Kidney (tissue), 13 donors: ENCODE measurements at regions not wholly inside any gene's neighbourhood (a gene's known extent, or its start where the extent isn't known, plus 50 kb on each side); places are given as distances from the start of the nearest gene placed in this dataset.
"Not testable (repeated sequence)": the region's sequence is repeated elsewhere in the genome, so short reads cannot be mapped to it uniquely, and the experiment has no call there.

Experiments used
- DNase-seq, 5 donors: peaks; one replicate each; pipeline ENCODE4 v3.0.0-alpha.2; 2013 to 2020
- FAIRE-seq: peaks from 2 replicates; lab custom pipeline; 2012; peaks lifted over from hg19 to GRCh38; lab: Jason Lieb, UNC
- H3K27ac ChIP-seq, 2 donors: one replicate each; pipeline ENCODE4 v1.7.0; 2013; ENCODE audit warnings: low read depth in 2 of 2, low read length in 2 of 2, inconsistent platforms in 1 of 2
- H3K27me3 ChIP-seq: one replicate; pipeline ENCODE4 v1.7.1; 2013; ENCODE audit warnings: low read length, inconsistent platforms; ENCODE audit not compliant: control insufficient read depth, insufficient read depth
- H3K36me3 ChIP-seq, 3 donors: one replicate each; pipeline versions ENCODE4 v1.7.0 to v1.7.1; 2013; ENCODE audit warnings: low read length in 3 of 3, control low read depth in 1 of 3, inconsistent platforms in 1 of 3; ENCODE audit not compliant: insufficient read depth in 3 of 3, control insufficient read depth in 2 of 3
- H3K4me1 ChIP-seq, 3 donors: one replicate each; pipeline versions ENCODE4 v1.7.0 to v1.7.1; 2013; ENCODE audit warnings: low read length in 3 of 3, inconsistent platforms in 1 of 3, low read depth in 1 of 3; ENCODE audit not compliant: control insufficient read depth in 2 of 3, insufficient read depth in 2 of 3
- H3K4me3 ChIP-seq, 3 donors: one replicate each; pipeline versions ENCODE4 v1.7.0 to v1.8.1; 2013; ENCODE audit warnings: low read length in 3 of 3, control low read depth in 1 of 3, inconsistent platforms in 1 of 3
- H3K9ac ChIP-seq, 3 donors: one replicate each; pipeline versions ENCODE4 v1.7.0 to v1.7.1; 2013; ENCODE audit warnings: low read length in 3 of 3, control low read depth in 1 of 3, inconsistent platforms in 1 of 3
- H3K9me3 ChIP-seq, 3 donors: one replicate each; pipeline versions ENCODE4 v1.7.0 to v1.7.1; 2013; ENCODE audit warnings: low read length in 3 of 3, control low read depth in 1 of 3, inconsistent platforms in 1 of 3; ENCODE audit not compliant: control insufficient read depth in 2 of 3, insufficient read depth in 1 of 3
- intact Hi-C: fragments of 100-400 bp; cut with DNase I; formaldehyde crosslinking; loops from one replicate; pipeline ENCODE4 v1.11.1; 2022
- TF ChIP-seq, protein P1 (sequence below): IDR thresholded peaks from 3 replicates; pipeline ENCODE4 v1.5.1; 2012; ENCODE audit warnings: mild to moderate bottlenecking, moderate library complexity, borderline replicate concordance; ENCODE audit not compliant: insufficient read depth; ENCODE audit errors: extremely low read depth
- donor health status: control.
- donor health status: control.
- donor health status: control.
- donor health status: control.
- donor health status: control.
- donor health status: DM: yes; HTN: yes; CAD: no.
- donor health status: Normal renal cell carcinoma (clear cell type).

DNA sequence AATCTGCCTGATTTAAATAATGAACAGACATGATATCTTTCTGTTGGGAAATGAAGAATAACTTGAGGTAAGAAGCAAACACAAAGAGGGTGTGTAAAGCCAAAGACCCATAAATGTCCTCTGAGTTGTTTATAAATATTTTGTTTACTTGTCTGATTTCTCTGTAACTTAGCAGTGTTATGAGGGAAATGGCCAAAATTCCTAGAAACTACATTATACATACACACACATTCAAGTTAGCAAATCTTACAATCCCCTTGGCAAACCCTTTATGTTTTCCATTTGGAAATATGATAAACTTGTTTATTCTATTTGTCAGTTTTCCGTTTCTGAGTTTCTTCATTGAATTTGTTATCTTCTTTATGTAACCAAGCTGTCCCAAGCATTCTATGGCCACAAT, 81.4 kb upstream of the TCF21 start:
- Histone ChIP-seq H3K36me3 (no peaks in the 10 kb centered on the region), H3K27ac (no peak overlapping the region), H3K4me1 (no peaks in the 10 kb centered on the region), H3K9me3 (no peaks in the 10 kb centered on the region), H3K27me3 (no peaks in the 10 kb centered on the region), H3K9ac (no peak overlapping the region), H3K4me3 (no peak overlapping the region)
- TF ChIP-seq, protein P1, sequence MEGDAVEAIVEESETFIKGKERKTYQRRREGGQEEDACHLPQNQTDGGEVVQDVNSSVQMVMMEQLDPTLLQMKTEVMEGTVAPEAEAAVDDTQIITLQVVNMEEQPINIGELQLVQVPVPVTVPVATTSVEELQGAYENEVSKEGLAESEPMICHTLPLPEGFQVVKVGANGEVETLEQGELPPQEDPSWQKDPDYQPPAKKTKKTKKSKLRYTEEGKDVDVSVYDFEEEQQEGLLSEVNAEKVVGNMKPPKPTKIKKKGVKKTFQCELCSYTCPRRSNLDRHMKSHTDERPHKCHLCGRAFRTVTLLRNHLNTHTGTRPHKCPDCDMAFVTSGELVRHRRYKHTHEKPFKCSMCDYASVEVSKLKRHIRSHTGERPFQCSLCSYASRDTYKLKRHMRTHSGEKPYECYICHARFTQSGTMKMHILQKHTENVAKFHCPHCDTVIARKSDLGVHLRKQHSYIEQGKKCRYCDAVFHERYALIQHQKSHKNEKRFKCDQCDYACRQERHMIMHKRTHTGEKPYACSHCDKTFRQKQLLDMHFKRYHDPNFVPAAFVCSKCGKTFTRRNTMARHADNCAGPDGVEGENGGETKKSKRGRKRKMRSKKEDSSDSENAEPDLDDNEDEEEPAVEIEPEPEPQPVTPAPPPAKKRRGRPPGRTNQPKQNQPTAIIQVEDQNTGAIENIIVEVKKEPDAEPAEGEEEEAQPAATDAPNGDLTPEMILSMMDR = no peak
- intact Hi-C loops = no loop called here
- FAIRE-seq = no peak
- DNase-seq = peak in 1 of 5 donors; percentile 48

DNA sequence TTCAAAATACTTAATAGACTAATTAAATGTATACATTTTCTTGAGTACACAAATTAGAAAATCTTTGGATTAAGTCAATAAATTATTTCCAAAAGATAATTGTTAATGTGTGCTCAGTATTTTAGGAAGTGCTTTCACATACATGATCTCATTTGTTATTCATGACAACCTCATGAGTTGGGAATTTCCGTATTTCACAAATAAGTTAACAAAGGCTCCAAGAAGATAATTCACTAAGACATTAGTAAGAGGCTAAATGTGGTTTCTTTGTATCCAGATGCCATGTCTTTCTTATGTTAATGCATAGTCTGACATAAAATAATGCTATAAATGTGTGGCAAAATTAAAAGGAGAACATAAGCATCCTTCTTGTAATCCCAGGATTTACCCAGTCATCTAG, 79.5 kb upstream of the TCF21 start:
- Histone ChIP-seq H3K27me3 (no peaks in the 10 kb centered on the region), H3K36me3 (no peaks in the 10 kb centered on the region), H3K9ac (no peak overlapping the region), H3K27ac (no peak overlapping the region), H3K9me3 (no peaks in the 10 kb centered on the region), H3K4me3 (no peak overlapping the region), H3K4me1 (no peaks in the 10 kb centered on the region)
- DNase-seq (peak in 1 of 5 donors; percentile 18), FAIRE-seq (no peak)
- intact Hi-C loops = no loop called here
- TF ChIP-seq, protein P1 = no peak

DNA sequence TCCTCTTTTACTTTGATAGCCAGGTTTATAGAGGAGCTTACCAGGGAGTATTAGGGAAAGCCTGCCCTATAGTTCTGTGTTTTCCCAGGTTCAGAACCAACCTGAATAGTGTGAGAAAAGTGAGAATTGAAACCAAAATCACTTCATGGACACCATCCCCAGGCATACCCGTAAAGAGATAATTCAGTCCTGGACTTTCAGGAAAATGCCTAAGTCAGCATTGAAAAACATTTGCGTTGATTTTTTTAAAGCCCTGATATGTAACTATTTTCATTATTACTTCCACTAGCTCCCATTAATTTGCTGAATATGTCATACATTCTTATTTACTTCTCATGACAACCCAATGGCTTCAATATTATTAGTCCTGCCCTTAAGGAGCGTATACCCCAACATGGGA, 77.4 kb upstream of the TCF21 start:
- intact Hi-C loops = no loop called here
- FAIRE-seq (no peak), DNase-seq (no peak)
- Histone ChIP-seq H3K9me3 (no peaks in the 10 kb centered on the region), H3K27ac (no peak overlapping the region), H3K4me1 (no peaks in the 10 kb centered on the region), H3K36me3 (no peaks in the 10 kb centered on the region), H3K9ac (no peak overlapping the region), H3K27me3 (no peaks in the 10 kb centered on the region), H3K4me3 (no peak overlapping the region)
- TF ChIP-seq, protein P1 = no peak

DNA sequence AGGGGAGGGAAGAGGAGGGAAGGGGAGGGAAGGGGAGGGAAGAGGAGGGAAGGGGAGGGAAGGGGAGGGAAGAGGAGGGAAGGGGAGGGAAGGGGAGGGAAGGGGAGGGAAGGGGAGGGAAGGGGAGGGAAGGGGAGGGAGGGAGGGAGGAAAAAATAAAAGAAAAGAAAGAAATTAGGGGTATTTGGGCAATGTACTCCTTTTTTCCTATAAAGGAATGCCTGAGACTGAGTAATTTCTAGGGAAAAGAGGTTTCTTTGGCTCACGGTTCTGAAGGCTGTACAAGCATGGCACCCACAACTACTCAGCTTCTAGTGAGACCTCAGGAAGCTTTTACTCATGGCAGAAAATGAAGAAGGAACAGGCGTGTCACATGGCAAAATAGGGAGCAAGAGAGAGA, 76.5 kb upstream of the TCF21 start:
- H3K27ac ChIP-seq, H3K4me1 ChIP-seq, H3K9ac ChIP-seq, H3K36me3 ChIP-seq, FAIRE-seq, H3K4me3 ChIP-seq, H3K27me3 ChIP-seq, intact Hi-C loops, DNase-seq, H3K9me3 ChIP-seq: not testable (repeated sequence)
